SU-DHL-6 (cell line): ENCODE measurements at regions not wholly inside any gene's neighbourhood (a gene's known extent, or its start where the extent isn't known, plus 50 kb on each side); places are given as distances from the start of the nearest gene placed in this dataset.

Source experiments
- H2AFZ ChIP-seq: fragments of 200-600 bp; sonication (generic); 2 replicates; pipeline ENCODE4 v1.6.1; 2014; ENCODE audit warnings: low read depth, mild to moderate bottlenecking, moderate library complexity, mixed read lengths, antibody characterized with exemption, low read length; ENCODE audit not compliant: severe bottlenecking
- H3F3A ChIP-seq: fragments of 200-600 bp; shearing (Covaris generic); 2 replicates; pipeline ENCODE4 v1.6.0; 2016; ENCODE audit warnings: antibody characterized with exemption, mild to moderate bottlenecking; ENCODE audit not compliant: insufficient read depth
- H3K27ac ChIP-seq: fragments of 200-600 bp; sonication (generic); 2 replicates; pipeline ENCODE4 v1.5.1; 2016; ENCODE audit warnings: low read depth, mild to moderate bottlenecking, low read length, moderate library complexity, mixed read lengths
- H3K27me3 ChIP-seq: fragments of 200-600 bp; sonication (generic), shearing (Covaris generic); 2 replicates; pipeline ENCODE4 v1.6.0; 2014; ENCODE audit warnings: mild to moderate bottlenecking, low read length
- H3K36me3 ChIP-seq: fragments of 200-600 bp; sonication (generic); 2 replicates; pipeline ENCODE4 v1.6.1; 2014; ENCODE audit warnings: mild to moderate bottlenecking, low read length, mixed read lengths
- H3K4me2 ChIP-seq: fragments of 300-600, 200-600 bp; shearing (Covaris generic), sonication (generic); 2 replicates; pipeline ENCODE4 v1.6.0; 2014; ENCODE audit warnings: low read length, low read depth, mild to moderate bottlenecking; ENCODE audit not compliant: poor library complexity, severe bottlenecking
- H3K4me3 ChIP-seq: fragments of 200-600 bp; sonication (generic); 2 replicates; pipeline ENCODE4 v1.5.1; 2014; ENCODE audit warnings: antibody characterized with exemption, low read length, mild to moderate bottlenecking, mixed read lengths; ENCODE audit not compliant: insufficient read depth, poor library complexity, severe bottlenecking
- H3K79me2 ChIP-seq: fragments of 200-600 bp; sonication (generic); 2 replicates; pipeline ENCODE4 v1.6.1; 2014; ENCODE audit warnings: mild to moderate bottlenecking, low read length, moderate library complexity; ENCODE audit not compliant: insufficient read depth
- H3K9ac ChIP-seq: fragments of 200-600 bp; sonication (generic); 2 replicates; pipeline ENCODE4 v1.7.0; 2014; ENCODE audit warnings: mild to moderate bottlenecking, low read length
- H3K9me2 ChIP-seq: fragments of 200-600 bp; sonication (generic); replicated peaks from 2 replicates; pipeline ENCODE4 v1.6.1; 2014; ENCODE audit warnings: low read length; ENCODE audit not compliant: insufficient read depth
- H3K9me3 ChIP-seq: fragments of 200-600 bp; sonication (generic); 2 replicates; pipeline ENCODE4 v1.6.1; 2014; ENCODE audit warnings: low read length, mixed read lengths; ENCODE audit not compliant: insufficient read depth
- H4K20me1 ChIP-seq: fragments of 200-600 bp; sonication (generic); 2 replicates; pipeline ENCODE4 v1.6.1; 2014; ENCODE audit warnings: low read depth, mild to moderate bottlenecking, antibody characterized with exemption, low read length, moderate library complexity, mixed read lengths
- CTCF ChIP-seq: fragments of 200-600 bp; sonication (generic); IDR thresholded peaks from one replicate; pipeline ENCODE4 v1.5.1; 2017; ENCODE audit warnings: antibody characterized with exemption, mild to moderate bottlenecking, low read length, moderate library complexity; ENCODE audit not compliant: insufficient read depth, poor library complexity, severe bottlenecking
- EZH2phosphoT487 ChIP-seq: fragments of 200-600 bp; sonication (generic), shearing (Covaris generic); conservative IDR thresholded peaks from 2 replicates; pipeline ENCODE4 v1.6.1; 2018; ENCODE audit warnings: mild to moderate bottlenecking, antibody characterized with exemption, low read length, moderate library complexity, mixed read lengths

- H3K9me2 ChIP-seq, result no peaks in the 10 kb centered on the region
- TF ChIP-seq EZH2phosphoT487, result no peak
- peak; percentile 56 for TF ChIP-seq CTCF
- no peak overlapping the region for H3K4me3 ChIP-seq
- no peaks in the 10 kb centered on the region for H3K36me3 ChIP-seq
- no peaks in the 10 kb centered on the region for H3K79me2 ChIP-seq
- H3K4me2 ChIP-seq, result no peak overlapping the region
- no peak overlapping the region for H2AFZ ChIP-seq
- no peaks in the 10 kb centered on the region for H3K9me3 ChIP-seq
- no peaks in the 10 kb centered on the region for H3F3A ChIP-seq
- H4K20me1 ChIP-seq, result no peaks in the 10 kb centered on the region
- no peak overlapping the region for H3K9ac ChIP-seq
- no peaks in the 10 kb centered on the region for H3K27me3 ChIP-seq
- no peak overlapping the region for H3K27ac ChIP-seq
Observed at GRCh38 chr14:105974902-105975301, 448.5 kb downstream of the TMEM121 start.

- TF ChIP-seq CTCF, result no peak
- no peak for TF ChIP-seq EZH2phosphoT487
- Histone ChIP-seq H3F3A (no peaks in the 10 kb centered on the region), H3K4me2 (no peak overlapping the region), H3K9me2 (no peaks in the 10 kb centered on the region), H3K4me3 (no peak overlapping the region), H4K20me1 (no peaks in the 10 kb centered on the region), H3K36me3 (no peaks in the 10 kb centered on the region), H2AFZ (no peak overlapping the region), H3K9ac (no peak overlapping the region), H3K79me2 (no peaks in the 10 kb centered on the region), H3K27me3 (no peaks in the 10 kb centered on the region), H3K9me3 (no peaks in the 10 kb centered on the region), H3K27ac (no peak overlapping the region)
Observed at GRCh38 chr14:105978618-105979295, 452.4 kb downstream of the TMEM121 start.

GRCh38 chr14:105979446-105979845 lies 453.1 kb downstream of the TMEM121 start:
- no peaks in the 10 kb centered on the region for H3K9me3 ChIP-seq
- no peaks in the 10 kb centered on the region for H3K27me3 ChIP-seq
- H4K20me1 ChIP-seq, result no peaks in the 10 kb centered on the region
- H3K4me2 ChIP-seq, result no peak overlapping the region
- H3K36me3 ChIP-seq, result no peaks in the 10 kb centered on the region
- no peak overlapping the region for H3K9ac ChIP-seq
- no peaks in the 10 kb centered on the region for H3K9me2 ChIP-seq
- H3K79me2 ChIP-seq, result no peaks in the 10 kb centered on the region
- H3F3A ChIP-seq, result no peaks in the 10 kb centered on the region
- no peak for TF ChIP-seq EZH2phosphoT487
- no peak for TF ChIP-seq CTCF
- no peak overlapping the region for H3K4me3 ChIP-seq
- no peak overlapping the region for H2AFZ ChIP-seq
- no peak overlapping the region for H3K27ac ChIP-seq
